ENCODE measurements at regions not wholly inside any gene's neighbourhood (a gene's known extent, or its start where the extent isn't known, plus 50 kb on each side); places are given as distances from the start of the nearest gene placed in this dataset.

- no peak for TF ChIP-seq CTCF (IDR thresholded peaks at IDR 0.05)
- no peak for TF ChIP-seq CHD2 (IDR thresholded peaks at IDR 0.05; ENCODE audit: low read length, partially characterized antibody)
- TF ChIP-seq EP300 (IDR thresholded peaks at IDR 0.05) = no peak
- no peak for TF ChIP-seq POLR2AphosphoS2 (conservative IDR thresholded peaks at IDR 0.05; ENCODE audit: low read length)
- TF ChIP-seq POLR2A (IDR thresholded peaks at IDR 0.05; ENCODE audit: low read length) = no peak
- no peak for TF ChIP-seq USF2 (IDR thresholded peaks at IDR 0.05)
- TF ChIP-seq KDM1A (IDR thresholded peaks at IDR 0.05; ENCODE audit: low read depth) = no peak
These were observed 169.0 kb upstream of the PRDM1 start for GRCh38 chr6:105917038-105917695.
